ENCODE measurements at regions not wholly inside any gene's neighbourhood (a gene's known extent, or its start where the extent isn't known, plus 50 kb on each side); places are given as distances from the start of the nearest gene placed in this dataset.
A peak's percentile ranks its signal among the peaks of the same experiment; 100 is the strongest.

- Histone ChIP-seq H2AFZ (ENCODE audit: low read depth, low read length) (no peak overlapping the region), H3F3A (ENCODE audit: insufficient read depth, low read length, poor library complexity, severe bottlenecking) (no peaks in the 10 kb centered on the region), H3K4me2 (ENCODE audit: low read length) (no peak overlapping the region)
Measured at GRCh38 chr6:87794922-87795885, 93.2 kb upstream of the AKIRIN2 start.

DNA sequence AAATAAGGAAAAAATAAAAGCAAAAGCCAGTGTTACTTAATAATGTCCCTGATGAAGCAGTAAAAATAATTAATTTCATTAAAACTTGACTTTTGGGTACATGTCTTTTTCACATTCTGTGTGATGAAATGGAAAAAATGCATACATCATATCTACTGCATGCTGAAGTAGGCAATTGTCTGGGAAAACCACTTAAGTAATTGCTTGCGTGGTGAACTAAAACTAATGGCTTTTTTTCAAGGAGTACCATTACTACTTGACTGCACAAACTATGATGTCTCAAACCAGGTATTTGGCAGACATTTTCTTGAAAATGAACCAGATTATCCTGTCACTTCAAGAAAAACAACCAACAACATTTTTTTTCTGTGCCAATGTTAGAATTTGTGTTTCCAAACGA, 91.3 kb upstream of the AKIRIN2 start:
- no peaks in the 10 kb centered on the region for H4K20me1 ChIP-seq (ENCODE audit: insufficient read depth)
- H3F3A ChIP-seq (ENCODE audit: insufficient read depth, low read length, poor library complexity, severe bottlenecking), result no peaks in the 10 kb centered on the region
- H3K27ac ChIP-seq (ENCODE audit: low read length), result peak overlapping the region; percentile 10
- TF ChIP-seq TAF1 (IDR thresholded peaks at IDR 0.05; ENCODE audit: low read depth) (no peak), POLR2AphosphoS5 (IDR thresholded peaks at IDR 0.05) (peak; percentile 48), MXI1 (conservative IDR thresholded peaks at IDR 0.05; ENCODE audit: poor library complexity, severe bottlenecking) (no peak)
- no peak overlapping the region for H2AFZ ChIP-seq (ENCODE audit: low read depth, low read length)
- H3K9me3 ChIP-seq (ENCODE audit: low read length), result no peaks in the 10 kb centered on the region
- H3K9ac ChIP-seq (ENCODE audit: low read length), result no peak overlapping the region
- H3K79me2 ChIP-seq (replicated peaks; ENCODE audit: insufficient read depth, low read length), result no peaks in the 10 kb centered on the region
- H3K4me3 ChIP-seq (ENCODE audit: low read length), result no peak overlapping the region
- H3K4me2 ChIP-seq (ENCODE audit: low read length), result no peak overlapping the region
- H3K36me3 ChIP-seq (ENCODE audit: insufficient read depth, low read length), result no peaks in the 10 kb centered on the region
- no peaks in the 10 kb centered on the region for H3K9me2 ChIP-seq (ENCODE audit: insufficient read depth, low read length)
- no peaks in the 10 kb centered on the region for H3K27me3 ChIP-seq (ENCODE audit: insufficient read depth, low read depth, low read length)

More at GRCh38 chr6:87794922-87795885, 93.2 kb upstream of the AKIRIN2 start:
- Histone ChIP-seq H4K20me1 (ENCODE audit: insufficient read depth) (no peaks in the 10 kb centered on the region), H3K27ac (ENCODE audit: low read length) (no peak overlapping the region), H3K4me3 (ENCODE audit: low read length) (no peak overlapping the region), H3K9ac (ENCODE audit: low read length) (no peak overlapping the region), H3K9me2 (ENCODE audit: insufficient read depth, low read length) (no peaks in the 10 kb centered on the region), H3K27me3 (ENCODE audit: insufficient read depth, low read depth, low read length) (no peaks in the 10 kb centered on the region), H3K79me2 (replicated peaks; ENCODE audit: insufficient read depth, low read length) (no peaks in the 10 kb centered on the region), H3K9me3 (ENCODE audit: low read length) (no peaks in the 10 kb centered on the region), H3K36me3 (ENCODE audit: insufficient read depth, low read length) (no peaks in the 10 kb centered on the region)
- TF ChIP-seq TAF1 (IDR thresholded peaks at IDR 0.05; ENCODE audit: low read depth), result no peak
- TF ChIP-seq RAD21 (conservative IDR thresholded peaks at IDR 0.05), result no peak
- TF ChIP-seq, protein P1, sequence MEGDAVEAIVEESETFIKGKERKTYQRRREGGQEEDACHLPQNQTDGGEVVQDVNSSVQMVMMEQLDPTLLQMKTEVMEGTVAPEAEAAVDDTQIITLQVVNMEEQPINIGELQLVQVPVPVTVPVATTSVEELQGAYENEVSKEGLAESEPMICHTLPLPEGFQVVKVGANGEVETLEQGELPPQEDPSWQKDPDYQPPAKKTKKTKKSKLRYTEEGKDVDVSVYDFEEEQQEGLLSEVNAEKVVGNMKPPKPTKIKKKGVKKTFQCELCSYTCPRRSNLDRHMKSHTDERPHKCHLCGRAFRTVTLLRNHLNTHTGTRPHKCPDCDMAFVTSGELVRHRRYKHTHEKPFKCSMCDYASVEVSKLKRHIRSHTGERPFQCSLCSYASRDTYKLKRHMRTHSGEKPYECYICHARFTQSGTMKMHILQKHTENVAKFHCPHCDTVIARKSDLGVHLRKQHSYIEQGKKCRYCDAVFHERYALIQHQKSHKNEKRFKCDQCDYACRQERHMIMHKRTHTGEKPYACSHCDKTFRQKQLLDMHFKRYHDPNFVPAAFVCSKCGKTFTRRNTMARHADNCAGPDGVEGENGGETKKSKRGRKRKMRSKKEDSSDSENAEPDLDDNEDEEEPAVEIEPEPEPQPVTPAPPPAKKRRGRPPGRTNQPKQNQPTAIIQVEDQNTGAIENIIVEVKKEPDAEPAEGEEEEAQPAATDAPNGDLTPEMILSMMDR (IDR thresholded peaks at IDR 0.05; ENCODE audit: poor library complexity, severe bottlenecking), result no peak
- no peak for TF ChIP-seq MXI1 (conservative IDR thresholded peaks at IDR 0.05; ENCODE audit: poor library complexity, severe bottlenecking)
- no peak for TF ChIP-seq REST (IDR thresholded peaks at IDR 0.05; ENCODE audit: borderline replicate concordance)
- no peak for TF ChIP-seq SMC3 (conservative IDR thresholded peaks at IDR 0.05; ENCODE audit: poor library complexity)
- no peak for TF ChIP-seq EP300 (conservative IDR thresholded peaks at IDR 0.05; ENCODE audit: poor library complexity, severe bottlenecking)
- no peak for TF ChIP-seq EZH2 (IDR thresholded peaks at IDR 0.05; ENCODE audit: borderline replicate concordance, insufficient read depth, low read length, poor library complexity, severe bottlenecking)
- no peak for TF ChIP-seq POLR2AphosphoS5 (IDR thresholded peaks at IDR 0.05)

All from neural cell (in vitro differentiated cells).